ENCODE measurements at regions not wholly inside any gene's neighbourhood (a gene's known extent, or its start where the extent isn't known, plus 50 kb on each side); places are given as distances from the start of the nearest gene placed in this dataset.

DNA sequence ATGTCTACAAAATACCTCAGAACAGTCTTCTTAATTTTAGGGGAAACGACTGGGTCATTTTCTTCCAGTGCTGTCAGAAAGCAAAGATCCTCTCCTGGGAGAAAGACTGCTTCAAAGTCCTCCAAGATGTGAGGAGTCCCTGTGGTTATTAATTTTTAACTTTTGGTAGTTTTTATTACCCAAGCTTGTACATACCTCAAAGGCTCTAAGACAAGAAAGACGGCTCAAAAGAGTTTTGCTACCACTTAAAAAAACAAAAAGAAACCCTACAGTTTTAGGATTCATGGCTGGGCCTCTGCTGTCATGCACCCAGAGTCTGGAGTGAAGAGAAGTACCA lies 56.1 kb upstream of the APCDD1L start:
- Histone ChIP-seq H3K27ac (ENCODE audit: control insufficient read depth, insufficient read depth, low read length) (no peak overlapping the region), H3K36me3 (ENCODE audit: control insufficient read depth in 2 of 2, extremely low read depth in 1 of 2, insufficient read depth in 2 of 2, low read length in 2 of 2) (no peaks in the 10 kb centered on the region), H2AFZ (ENCODE audit: control insufficient read depth, low read length) (no peak overlapping the region), H4K20me1 (ENCODE audit: control insufficient read depth, extremely low read depth, insufficient read depth, low read length) (no peaks in the 10 kb centered on the region), H3K4me3 (ENCODE audit: control insufficient read depth in 2 of 3, extremely low read depth in 1 of 3, insufficient read depth in 2 of 3, low read depth in 1 of 3, low read length in 3 of 3) (no peak overlapping the region), H3K9me3 (ENCODE audit: control insufficient read depth, low read depth, low read length) (no peaks in the 10 kb centered on the region), H3K27me3 (ENCODE audit: control insufficient read depth, extremely low read depth, insufficient read depth, low read length) (peaks cover 37% of the 10 kb centered on the region), H3K9me1 (ENCODE audit: control insufficient read depth, extremely low read depth, insufficient read depth, low read length) (no peaks in the 10 kb centered on the region), H3K4me2 (ENCODE audit: control insufficient read depth, extremely low read depth, insufficient read depth, low read depth, low read length) (no peak overlapping the region), H3K79me2 (ENCODE audit: control insufficient read depth, insufficient read depth, low read length) (no peaks in the 10 kb centered on the region), H3K9ac (ENCODE audit: control insufficient read depth, extremely low read depth, insufficient read depth, low read length) (no peak overlapping the region), H3K4me1 (ENCODE audit: control insufficient read depth, extremely low read depth, insufficient read depth, low read length) (no peaks in the 10 kb centered on the region)
- DNase-seq (ENCODE audit: low read depth, low spot score) (no peak), FAIRE-seq (no peak)
- dilution Hi-C loops (cut with MboI; ENCODE audit: extremely low pct_ligation_motif_present, low sequenced_read_pairs): no loop called here
- no peak for TF ChIP-seq EZH2 (IDR thresholded peaks at IDR 0.05; ENCODE audit: low read length)
- TF ChIP-seq, protein P1, sequence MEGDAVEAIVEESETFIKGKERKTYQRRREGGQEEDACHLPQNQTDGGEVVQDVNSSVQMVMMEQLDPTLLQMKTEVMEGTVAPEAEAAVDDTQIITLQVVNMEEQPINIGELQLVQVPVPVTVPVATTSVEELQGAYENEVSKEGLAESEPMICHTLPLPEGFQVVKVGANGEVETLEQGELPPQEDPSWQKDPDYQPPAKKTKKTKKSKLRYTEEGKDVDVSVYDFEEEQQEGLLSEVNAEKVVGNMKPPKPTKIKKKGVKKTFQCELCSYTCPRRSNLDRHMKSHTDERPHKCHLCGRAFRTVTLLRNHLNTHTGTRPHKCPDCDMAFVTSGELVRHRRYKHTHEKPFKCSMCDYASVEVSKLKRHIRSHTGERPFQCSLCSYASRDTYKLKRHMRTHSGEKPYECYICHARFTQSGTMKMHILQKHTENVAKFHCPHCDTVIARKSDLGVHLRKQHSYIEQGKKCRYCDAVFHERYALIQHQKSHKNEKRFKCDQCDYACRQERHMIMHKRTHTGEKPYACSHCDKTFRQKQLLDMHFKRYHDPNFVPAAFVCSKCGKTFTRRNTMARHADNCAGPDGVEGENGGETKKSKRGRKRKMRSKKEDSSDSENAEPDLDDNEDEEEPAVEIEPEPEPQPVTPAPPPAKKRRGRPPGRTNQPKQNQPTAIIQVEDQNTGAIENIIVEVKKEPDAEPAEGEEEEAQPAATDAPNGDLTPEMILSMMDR (optimal IDR thresholded peaks at IDR 0.05 in 1 of 3, IDR thresholded peaks at IDR 0.05 in 1 of 3, conservative IDR thresholded peaks at IDR 0.05 in 1 of 3; ENCODE audit: extremely low read depth in 1 of 3, insufficient read depth in 2 of 3, low read length in 3 of 3): no peak

DNA sequence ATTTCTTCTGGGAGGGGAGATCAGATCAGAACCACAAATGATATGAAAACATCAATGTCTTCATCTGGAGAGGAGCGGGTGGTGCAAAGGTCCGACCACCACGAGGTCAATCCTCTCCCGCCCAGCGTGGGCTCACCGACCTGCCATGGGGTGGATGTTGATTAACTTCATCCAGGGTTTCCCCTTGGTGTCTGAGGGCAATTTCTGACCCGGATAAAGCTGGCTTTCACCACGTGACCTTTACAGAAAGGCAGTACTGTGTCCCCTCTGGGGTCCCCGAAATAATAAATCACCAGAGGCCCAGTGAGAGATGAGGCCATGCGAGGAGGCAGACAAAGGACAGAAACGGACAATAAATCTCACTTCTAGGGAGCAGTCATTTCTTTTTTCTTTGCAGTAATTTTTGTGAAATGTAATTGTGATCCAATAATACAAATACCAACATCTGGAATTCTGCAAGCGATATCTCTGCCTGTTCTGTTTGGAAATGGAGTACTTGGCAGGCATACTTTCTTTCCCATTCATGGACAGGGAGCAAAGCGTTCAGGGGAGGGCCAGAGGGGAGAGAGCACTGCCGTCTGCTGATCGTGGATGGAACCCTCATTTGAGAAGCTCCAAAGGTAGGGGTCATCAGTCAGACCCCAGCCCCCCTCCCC lies 55.1 kb upstream of the APCDD1L start:
- H3K9me1 ChIP-seq (ENCODE audit: control insufficient read depth, extremely low read depth, insufficient read depth, low read length): no peaks in the 10 kb centered on the region
- FAIRE-seq: no peak
- H3K9ac ChIP-seq (ENCODE audit: control insufficient read depth, extremely low read depth, insufficient read depth, low read length): no peak overlapping the region
- peaks cover 38% of the 10 kb centered on the region for H3K27me3 ChIP-seq (ENCODE audit: control insufficient read depth, extremely low read depth, insufficient read depth, low read length)
- no peak for DNase-seq (ENCODE audit: low read depth, low spot score)
- H3K9me3 ChIP-seq (ENCODE audit: control insufficient read depth, low read depth, low read length): no peaks in the 10 kb centered on the region
- H3K4me2 ChIP-seq (ENCODE audit: control insufficient read depth, extremely low read depth, insufficient read depth, low read depth, low read length): no peak overlapping the region
- H3K4me3 ChIP-seq (ENCODE audit: control insufficient read depth in 2 of 3, extremely low read depth in 1 of 3, insufficient read depth in 2 of 3, low read depth in 1 of 3, low read length in 3 of 3): no peak overlapping the region
- no peak overlapping the region for H2AFZ ChIP-seq (ENCODE audit: control insufficient read depth, low read length)
- H4K20me1 ChIP-seq (ENCODE audit: control insufficient read depth, extremely low read depth, insufficient read depth, low read length): no peaks in the 10 kb centered on the region
- no peaks in the 10 kb centered on the region for H3K79me2 ChIP-seq (ENCODE audit: control insufficient read depth, insufficient read depth, low read length)
- TF ChIP-seq, protein P1 (optimal IDR thresholded peaks at IDR 0.05 in 1 of 3, IDR thresholded peaks at IDR 0.05 in 1 of 3, conservative IDR thresholded peaks at IDR 0.05 in 1 of 3; ENCODE audit: extremely low read depth in 1 of 3, insufficient read depth in 2 of 3, low read length in 3 of 3): no peak
- no peak for TF ChIP-seq EZH2 (IDR thresholded peaks at IDR 0.05; ENCODE audit: low read length)
- no peaks in the 10 kb centered on the region for H3K36me3 ChIP-seq (ENCODE audit: control insufficient read depth in 2 of 2, extremely low read depth in 1 of 2, insufficient read depth in 2 of 2, low read length in 2 of 2)
- dilution Hi-C loops (cut with MboI; ENCODE audit: extremely low pct_ligation_motif_present, low sequenced_read_pairs): no loop called here
- H3K4me1 ChIP-seq (ENCODE audit: control insufficient read depth, extremely low read depth, insufficient read depth, low read length): no peaks in the 10 kb centered on the region
- H3K27ac ChIP-seq (ENCODE audit: control insufficient read depth, insufficient read depth, low read length): no peak overlapping the region

Data from keratinocyte (primary cell).